Fibroblast of the conjunctiva (primary cell): ENCODE measurements at regions not wholly inside any gene's neighbourhood (a gene's known extent, or its start where the extent isn't known, plus 50 kb on each side); places are given as distances from the start of the nearest gene placed in this dataset.

ENCODE experiments used
- DNase-seq: peaks from one replicate; pipeline ENCODE4 v3.0.0-alpha.2; 2010; ENCODE audit warnings: low read depth

GRCh38 chr2:7896940-7897487 lies 784.8 kb upstream of the ID2 start:
- no peak for DNase-seq

GRCh38 chr2:7899241-7899640 lies 782.6 kb upstream of the ID2 start:
- DNase-seq = no peak

- no peak for DNase-seq
Observed at GRCh38 chr2:7899923-7900322, 781.9 kb upstream of the ID2 start.

GRCh38 chr2:7900593-7900992 lies 781.3 kb upstream of the ID2 start:
- DNase-seq = no peak

GRCh38 chr2:7902251-7902765 lies 779.5 kb upstream of the ID2 start:
- DNase-seq = no peak

- DNase-seq = no peak
Observed at GRCh38 chr2:7904319-7904718, 777.5 kb upstream of the ID2 start.

- DNase-seq = no peak
Observed at GRCh38 chr2:7905756-7906155, 776.1 kb upstream of the ID2 start.

GRCh38 chr2:7906431-7906830 lies 775.4 kb upstream of the ID2 start:
- DNase-seq = no peak

- DNase-seq = no peak
Observed at GRCh38 chr2:7907041-7907440, 774.8 kb upstream of the ID2 start.

- no peak for DNase-seq
Observed at GRCh38 chr2:7910752-7911151, 771.1 kb upstream of the ID2 start.

- DNase-seq = no peak
Observed at GRCh38 chr2:7911196-7911595, 770.7 kb upstream of the ID2 start.

- DNase-seq = no peak
Observed at GRCh38 chr2:7913974-7914373, 767.9 kb upstream of the ID2 start.

- DNase-seq = peak; percentile 32
Observed at GRCh38 chr2:7915302-7916091, 766.4 kb upstream of the ID2 start.

- DNase-seq = no peak
Observed at GRCh38 chr2:7916670-7917069, 765.2 kb upstream of the ID2 start.

GRCh38 chr2:7919510-7919909 lies 762.3 kb upstream of the ID2 start:
- no peak for DNase-seq

GRCh38 chr2:7924023-7924762 lies 757.7 kb upstream of the ID2 start:
- DNase-seq = no peak

- DNase-seq = no peak
Observed at GRCh38 chr2:7925506-7925905, 756.4 kb upstream of the ID2 start.

GRCh38 chr2:7927691-7928090 lies 754.2 kb upstream of the ID2 start:
- DNase-seq = no peak

GRCh38 chr2:7929281-7929680 lies 752.6 kb upstream of the ID2 start:
- DNase-seq = no peak

- no peak for DNase-seq
Observed at GRCh38 chr2:7930800-7931635, 750.8 kb upstream of the ID2 start.

GRCh38 chr2:7931808-7932207 lies 750.0 kb upstream of the ID2 start:
- DNase-seq = no peak

GRCh38 chr2:7933672-7934071 lies 748.2 kb upstream of the ID2 start:
- no peak for DNase-seq
